ENCODE measurements at regions not wholly inside any gene's neighbourhood (a gene's known extent, or its start where the extent isn't known, plus 50 kb on each side); places are given as distances from the start of the nearest gene placed in this dataset.

- no peak for DNase-seq
Measured at GRCh38 chr14:22411398-22412055, 177.5 kb downstream of the DAD1 start.

DNA sequence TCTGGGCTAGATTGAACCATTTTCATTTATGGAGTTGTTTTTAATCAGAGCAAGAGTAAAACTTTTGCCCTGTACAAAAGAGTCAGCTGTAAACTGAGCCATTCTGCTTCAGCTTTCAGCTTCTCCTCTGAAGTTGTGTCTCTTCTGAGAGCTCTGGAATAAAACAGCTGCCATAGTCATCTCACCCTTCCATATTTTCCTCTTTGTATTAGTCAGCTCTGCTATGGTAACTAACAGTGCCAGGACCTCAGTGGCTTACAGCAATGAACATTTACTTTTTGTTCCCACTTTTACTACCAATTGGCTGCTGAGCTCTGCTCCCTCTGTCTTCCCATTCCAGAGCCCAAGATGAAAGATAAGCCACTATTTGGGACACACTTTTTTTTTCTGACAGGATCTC lies 178.5 kb downstream of the DAD1 start:
- DNase-seq = no peak

- DNase-seq = no peak
Measured at GRCh38 chr14:22409006-22409405, 180.0 kb downstream of the DAD1 start.

GRCh38 chr14:22408547-22408946 lies 180.5 kb downstream of the DAD1 start:
- DNase-seq = no peak

GRCh38 chr14:22407033-22407432 lies 182.0 kb downstream of the DAD1 start:
- no peak for DNase-seq

DNA sequence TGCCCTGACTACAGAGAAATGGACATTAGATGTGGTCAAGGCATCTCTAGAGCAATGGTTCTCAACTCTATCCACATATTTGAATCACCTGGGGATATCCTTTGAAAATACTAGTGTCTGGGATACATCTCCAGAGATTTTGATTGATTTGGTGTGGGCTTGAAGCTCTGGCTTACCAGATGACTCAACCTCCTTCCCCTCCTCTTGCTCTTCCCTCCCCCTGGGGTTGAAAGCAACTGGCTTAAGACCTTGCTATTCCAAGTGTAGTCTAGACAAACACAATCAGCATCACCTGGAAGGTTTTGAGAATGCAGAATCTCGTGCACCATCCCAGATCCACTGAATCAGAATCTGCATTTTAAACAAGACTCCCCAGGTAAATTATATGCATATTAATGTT lies 183.8 kb downstream of the DAD1 start:
- DNase-seq = no peak

DNA sequence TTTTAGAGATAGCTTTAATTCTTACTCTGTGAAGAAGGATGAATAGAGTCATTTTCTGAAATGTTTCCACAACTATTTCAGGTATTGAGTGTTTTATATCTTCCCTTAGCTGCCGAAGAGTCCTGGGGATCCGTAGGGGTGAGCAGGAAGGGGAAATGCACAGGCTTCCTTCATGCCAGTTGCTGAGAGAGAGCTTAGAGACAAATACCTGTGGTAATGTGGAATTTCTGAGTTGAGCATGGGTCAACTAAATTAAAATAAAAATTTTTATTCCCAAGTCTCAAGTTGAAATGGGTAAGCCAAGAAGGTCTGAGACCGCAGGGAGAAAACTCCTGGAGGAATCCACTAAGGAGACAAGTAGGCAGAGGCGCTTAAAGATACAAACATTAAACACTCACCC lies 185.7 kb downstream of the DAD1 start:
- DNase-seq = no peak

DNA sequence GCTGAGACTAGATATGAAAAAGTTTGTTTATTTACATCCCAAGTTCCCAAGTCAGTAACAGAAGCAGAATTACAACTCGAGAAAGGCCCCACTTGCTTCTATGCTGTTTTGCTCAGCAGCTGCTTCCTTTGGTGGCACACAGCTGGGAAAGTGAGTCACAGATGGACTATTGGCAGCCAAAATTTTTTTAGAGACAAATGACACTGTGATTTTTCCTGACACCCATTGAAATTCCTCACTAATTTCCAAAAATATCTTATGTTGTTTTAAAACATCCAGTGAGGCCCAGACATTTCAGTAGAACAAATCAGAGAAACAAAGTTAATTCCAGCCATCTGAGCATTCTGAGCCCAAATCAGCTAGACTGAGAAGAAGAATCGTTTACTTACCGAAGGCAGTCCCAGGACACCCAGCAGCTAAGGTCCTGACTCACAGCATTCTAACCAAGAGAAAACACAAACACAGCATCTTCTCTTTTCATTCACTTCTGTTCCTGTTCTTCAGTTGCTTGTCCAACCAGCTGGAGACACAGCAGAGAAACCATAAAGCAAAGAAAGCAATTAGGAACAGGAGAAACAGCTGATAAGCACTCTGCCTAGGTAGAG lies 188.3 kb downstream of the DAD1 start:
- no peak for DNase-seq

GRCh38 chr14:22399776-22400175 lies 189.2 kb downstream of the DAD1 start:
- DNase-seq = no peak

DNA sequence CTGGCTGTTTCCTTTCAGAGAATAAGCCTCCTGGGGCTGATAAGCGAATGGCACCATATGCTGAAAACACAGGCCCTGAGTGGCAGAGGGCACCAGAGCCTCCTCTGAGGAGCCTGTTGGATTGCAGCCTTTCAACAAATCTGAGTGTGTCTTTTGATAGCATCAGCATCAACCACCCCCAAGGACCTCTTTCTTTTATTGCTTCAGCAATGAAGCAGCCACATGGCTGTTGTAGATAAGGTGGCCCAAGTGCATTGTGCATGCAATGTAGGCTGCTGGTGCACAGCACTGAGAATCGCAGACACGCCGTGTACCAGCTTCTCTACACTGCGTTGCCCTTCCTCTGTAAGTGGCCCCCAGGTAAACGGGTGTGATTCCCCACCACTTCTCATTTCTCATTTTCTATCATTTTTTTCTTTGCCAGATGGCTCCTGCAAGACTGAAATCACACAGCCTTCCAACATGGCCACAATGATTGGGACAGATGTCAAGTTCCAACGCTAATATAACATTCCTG lies 191.7 kb downstream of the DAD1 start:
- no peak for DNase-seq

DNA sequence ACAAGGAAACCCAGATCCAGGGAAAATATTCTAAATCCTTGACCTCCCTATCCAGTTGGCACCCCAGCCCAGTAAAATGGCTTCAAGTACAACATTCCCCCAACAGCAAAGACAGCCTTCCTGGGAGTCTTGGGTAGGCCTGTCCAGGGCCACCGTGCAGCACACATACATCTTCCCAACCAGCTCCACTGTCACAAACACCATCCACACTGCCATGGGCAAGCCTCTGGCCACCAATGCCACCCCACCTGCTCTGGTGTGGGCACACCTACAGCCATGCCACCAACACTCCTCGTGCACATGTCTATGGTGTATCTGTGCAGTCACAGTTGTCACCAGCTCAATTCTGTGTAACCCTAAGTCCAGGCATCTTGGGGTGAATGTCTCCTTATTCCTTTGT lies 193.2 kb downstream of the DAD1 start:
- DNase-seq = no peak

DNA sequence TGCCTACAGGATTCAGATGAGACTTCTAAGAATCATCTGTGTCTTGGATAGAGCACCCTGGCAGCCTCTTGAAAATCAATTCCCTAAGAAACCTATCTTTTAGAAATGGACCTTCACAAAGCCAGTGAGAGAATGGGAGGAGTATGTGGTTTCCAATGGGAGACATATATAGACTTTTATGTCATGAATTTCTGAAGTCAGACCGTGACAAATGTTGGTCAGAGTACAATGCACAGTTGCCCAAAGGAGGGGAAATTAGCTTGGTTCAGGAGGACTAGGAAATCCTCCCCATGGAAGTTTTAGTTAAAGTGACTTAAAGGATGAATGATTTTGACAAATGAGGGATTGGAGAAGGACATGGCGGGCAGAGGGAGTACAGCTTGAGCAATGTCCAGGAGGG lies 194.4 kb downstream of the DAD1 start:
- no peak for DNase-seq

DNA sequence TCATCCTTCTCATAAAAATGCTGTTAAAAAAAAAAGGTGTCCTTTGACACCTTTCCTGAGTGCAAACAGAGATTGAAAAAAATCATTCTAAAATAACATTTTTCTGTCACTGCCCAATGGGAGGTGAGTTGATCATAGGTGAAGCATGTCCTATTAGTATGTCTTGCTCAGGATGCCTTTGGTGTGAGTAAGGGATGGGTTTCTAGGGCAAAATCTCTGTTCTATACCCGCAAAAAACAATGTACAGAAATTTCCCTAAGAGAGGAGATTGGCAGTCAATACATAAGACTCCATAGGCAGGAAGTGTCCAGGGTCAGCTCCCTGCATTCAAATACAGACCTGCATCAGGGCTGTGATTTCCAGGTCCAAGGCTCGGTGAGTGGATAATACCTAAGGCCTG lies 195.2 kb downstream of the DAD1 start:
- DNase-seq = no peak

- peak; percentile 2 for DNase-seq
Measured at GRCh38 chr14:22391908-22392565, 197.0 kb downstream of the DAD1 start.

DNA sequence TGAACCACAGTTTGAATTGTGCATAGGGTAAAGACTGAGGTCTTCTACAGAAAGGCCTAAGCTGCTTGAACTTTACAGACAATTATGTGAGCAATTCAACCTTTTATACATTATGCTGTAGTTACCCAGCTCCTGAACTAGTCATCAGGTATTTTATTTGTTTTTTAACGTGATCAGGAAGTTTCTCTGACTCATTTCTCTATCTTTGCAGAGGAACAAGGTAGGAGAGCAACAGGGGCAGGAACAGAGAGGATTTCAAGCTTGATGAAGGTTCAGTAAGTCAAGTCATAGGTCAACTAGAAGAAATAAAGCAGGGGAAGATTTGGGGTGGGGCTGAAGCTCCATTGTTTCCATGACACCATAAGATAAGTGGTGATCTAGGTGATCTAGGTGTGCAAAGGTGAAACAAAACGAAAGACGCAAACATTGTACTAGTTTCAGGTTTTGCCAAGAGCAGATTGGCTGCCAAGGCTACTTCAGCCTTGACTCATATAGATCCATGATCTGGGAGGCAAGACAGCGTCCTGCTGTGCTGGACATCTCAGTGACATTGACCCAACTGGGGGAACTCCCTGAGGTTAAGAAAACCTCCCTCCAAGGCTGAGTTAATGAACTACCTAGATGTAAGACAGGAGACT lies 198.1 kb downstream of the DAD1 start:
- DNase-seq = no peak

DNA sequence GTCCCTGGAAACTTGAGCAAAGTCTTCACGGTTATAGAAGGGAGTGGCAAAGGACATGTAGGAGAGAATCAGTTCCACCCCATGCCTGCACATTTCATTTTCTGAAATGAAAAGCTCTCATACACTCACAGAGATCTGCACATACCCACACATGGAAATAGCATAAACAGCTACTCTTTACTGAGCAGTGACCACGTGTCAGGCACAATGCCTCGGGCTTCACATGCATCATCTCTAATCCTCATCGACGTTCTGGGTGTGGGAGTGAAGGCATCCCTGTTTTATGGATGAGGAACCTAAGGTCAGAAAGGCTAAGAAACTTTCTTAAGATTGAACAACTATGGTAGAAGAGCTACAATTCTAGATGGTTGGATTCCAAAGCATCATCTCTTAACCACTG lies 198.8 kb downstream of the DAD1 start:
- no peak for DNase-seq

- no peak for DNase-seq
Measured at GRCh38 chr14:22388669-22389595, 200.1 kb downstream of the DAD1 start.

DNA sequence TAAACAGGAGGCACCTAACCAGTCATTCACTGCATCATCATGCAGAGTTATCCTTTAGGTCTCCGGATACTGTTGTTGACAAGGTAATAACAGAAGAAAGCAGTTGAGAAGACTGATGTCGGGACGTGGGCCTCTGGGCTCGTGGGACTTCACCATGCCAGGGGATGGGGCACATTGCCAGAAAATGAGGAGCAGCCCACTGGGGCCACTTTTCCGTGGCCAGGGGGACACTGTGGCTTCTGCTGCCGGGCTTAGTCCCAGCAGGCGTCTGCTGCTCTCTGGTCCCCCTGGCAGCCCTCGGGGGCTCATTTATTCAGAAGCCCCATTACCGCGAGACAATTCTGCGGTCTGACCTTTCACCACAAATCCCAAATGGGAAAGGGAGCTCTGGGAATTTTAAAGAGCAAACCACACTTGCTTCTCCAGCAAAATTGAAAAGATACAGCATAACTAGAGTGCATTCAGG lies 201.2 kb downstream of the DAD1 start:
- DNase-seq = no peak

GRCh38 chr14:22386924-22387775 lies 201.9 kb downstream of the DAD1 start:
- DNase-seq = peak; percentile 15

DNA sequence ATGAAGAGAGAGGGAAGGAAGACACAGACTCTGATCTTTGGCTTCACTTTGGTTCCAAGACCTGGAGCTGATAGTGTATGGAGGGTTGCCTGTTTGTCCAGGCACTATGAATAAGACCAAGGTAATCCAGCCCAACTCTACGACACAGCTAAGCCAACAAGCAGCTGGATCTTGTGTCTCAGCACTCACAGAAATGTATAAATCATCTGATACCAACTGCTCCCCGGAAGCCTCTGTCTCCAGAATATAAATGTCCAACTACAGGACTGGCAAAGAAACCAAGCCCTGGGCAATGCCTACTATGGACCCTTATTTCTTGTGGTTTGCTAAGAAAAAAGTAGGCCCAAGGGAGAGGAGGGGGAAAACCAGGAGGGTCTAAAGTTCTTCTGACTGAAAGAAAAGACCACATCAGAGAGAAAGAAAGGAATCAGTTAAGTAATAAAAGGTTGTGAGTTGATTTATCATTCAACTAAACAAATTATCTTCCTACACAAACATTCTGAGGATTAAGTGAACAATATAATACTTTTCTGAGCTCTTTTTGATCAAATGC lies 204.0 kb downstream of the DAD1 start:
- no peak for DNase-seq

GRCh38 chr14:22384167-22384549 lies 204.9 kb downstream of the DAD1 start:
- DNase-seq = no peak

Data from DMS79 (cell line).